ENCODE measurements at regions not wholly inside any gene's neighbourhood (a gene's known extent, or its start where the extent isn't known, plus 50 kb on each side); places are given as distances from the start of the nearest gene placed in this dataset.
"Not testable (repeated sequence)": the region's sequence is repeated elsewhere in the genome, so short reads cannot be mapped to it uniquely, and the experiment has no call there.

DNA sequence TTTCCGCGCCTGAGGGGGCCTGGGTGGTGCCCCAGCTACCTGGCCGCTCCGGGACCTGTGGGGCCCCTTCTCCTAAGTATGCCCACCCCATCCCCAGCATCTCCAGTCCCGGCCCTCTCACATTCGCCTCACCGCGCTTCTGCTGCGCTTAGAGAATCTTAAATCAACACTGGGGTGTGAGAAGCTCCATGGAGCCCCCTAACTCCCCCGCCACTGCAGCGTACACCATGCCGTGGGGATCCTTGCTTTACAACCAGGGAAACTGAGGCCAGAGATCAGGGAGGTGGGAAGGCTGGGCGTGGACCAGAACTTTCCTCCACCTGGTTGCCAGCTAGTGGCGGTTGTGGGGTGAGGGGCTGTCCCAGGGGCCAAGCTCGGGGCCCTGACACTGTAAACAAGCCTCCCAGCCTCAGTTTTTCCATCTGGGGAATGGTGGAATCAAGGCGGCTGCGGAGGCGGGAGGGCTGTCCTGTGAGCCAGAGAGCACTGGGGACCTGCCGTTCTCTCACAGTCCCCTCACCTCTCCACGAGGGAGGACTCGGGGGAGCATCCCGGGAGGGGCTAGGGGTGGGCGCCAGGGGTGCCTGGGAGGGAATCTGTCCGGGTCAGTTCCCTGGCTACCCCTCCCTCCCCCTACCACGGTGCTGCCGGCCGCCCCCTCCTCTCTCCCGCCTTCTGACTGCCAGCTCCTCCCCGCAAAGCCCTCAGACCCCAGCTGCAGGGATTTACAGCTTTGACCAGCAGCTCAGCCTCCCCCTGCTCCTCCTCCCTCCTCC, 161.2 kb downstream of the C9orf50 start:
- DNase-seq (ENCODE audit: low read depth in 3 of 3, low spot score in 2 of 3): no peak

DNA sequence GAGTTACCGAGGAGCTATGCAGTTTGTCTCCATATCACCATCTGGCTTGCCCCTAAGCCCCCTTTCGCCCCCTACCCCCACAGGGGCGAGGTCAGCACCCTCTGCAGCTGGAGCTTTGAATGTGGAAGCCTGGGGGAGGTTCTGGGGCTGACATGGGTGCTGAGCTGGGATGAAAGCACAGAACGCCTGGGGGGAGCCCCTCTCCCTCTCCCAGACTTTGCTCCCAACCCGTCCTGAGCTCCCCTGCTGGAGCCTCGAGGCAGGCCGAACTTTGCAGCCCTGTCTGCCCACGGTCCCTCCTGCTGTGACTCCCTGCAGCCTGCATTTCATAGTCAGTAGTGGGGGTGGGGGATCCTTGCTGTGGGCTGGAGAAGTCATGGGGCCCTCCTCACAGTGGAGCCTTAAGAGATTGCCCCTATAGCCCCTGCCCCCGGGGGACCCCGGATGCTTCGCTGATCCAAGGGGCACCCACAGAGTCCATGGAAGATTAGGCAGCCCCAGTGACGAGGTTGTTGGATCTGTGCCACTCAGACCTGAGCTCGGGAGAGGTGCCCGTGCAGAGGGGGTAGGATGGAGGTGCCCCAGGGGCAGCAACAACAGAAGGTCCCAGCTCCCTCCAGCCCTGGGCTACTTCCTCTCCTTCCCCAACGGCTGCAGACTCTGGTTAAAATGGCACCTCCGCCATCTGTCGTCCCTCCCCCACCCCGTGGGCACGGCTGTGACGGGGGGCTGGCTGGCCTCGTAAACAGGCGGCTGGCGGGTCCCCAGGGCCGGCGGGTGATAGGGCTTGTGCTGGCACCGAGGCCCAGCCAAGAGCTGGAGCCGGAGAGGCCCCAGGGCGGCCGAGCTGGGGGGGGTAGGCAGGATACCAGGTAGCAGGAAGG, 162.0 kb downstream of the C9orf50 start:
- no peak for DNase-seq (ENCODE audit: low read depth in 3 of 3, low spot score in 2 of 3)

- DNase-seq (ENCODE audit: low read depth in 3 of 3, low spot score in 2 of 3): no peak
These were observed 162.7 kb downstream of the C9orf50 start for GRCh38 chr9:129458155-129458661.

DNA sequence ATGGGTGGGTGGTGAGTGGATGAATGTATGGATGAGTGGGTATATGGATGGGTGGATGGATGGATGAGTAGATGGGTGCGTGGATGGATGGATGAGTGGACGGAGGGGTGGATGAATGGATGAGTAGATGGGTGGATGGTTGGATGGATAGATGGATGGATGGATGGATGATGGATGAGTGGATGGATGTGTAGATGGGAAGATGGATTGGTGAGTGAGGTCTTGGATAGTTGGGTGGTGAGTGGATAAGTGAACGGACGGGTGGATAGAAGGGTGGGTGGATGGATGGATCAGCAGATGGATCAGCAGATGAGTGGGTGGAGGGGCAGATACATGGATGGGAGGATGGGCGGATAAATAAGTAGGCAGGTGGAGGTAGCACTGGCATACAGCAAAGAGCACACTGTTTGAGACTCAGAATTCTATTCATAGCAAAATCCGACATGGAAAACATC, 163.5 kb downstream of the C9orf50 start:
- no peak for DNase-seq (ENCODE audit: low read depth in 3 of 3, low spot score in 2 of 3)

DNA sequence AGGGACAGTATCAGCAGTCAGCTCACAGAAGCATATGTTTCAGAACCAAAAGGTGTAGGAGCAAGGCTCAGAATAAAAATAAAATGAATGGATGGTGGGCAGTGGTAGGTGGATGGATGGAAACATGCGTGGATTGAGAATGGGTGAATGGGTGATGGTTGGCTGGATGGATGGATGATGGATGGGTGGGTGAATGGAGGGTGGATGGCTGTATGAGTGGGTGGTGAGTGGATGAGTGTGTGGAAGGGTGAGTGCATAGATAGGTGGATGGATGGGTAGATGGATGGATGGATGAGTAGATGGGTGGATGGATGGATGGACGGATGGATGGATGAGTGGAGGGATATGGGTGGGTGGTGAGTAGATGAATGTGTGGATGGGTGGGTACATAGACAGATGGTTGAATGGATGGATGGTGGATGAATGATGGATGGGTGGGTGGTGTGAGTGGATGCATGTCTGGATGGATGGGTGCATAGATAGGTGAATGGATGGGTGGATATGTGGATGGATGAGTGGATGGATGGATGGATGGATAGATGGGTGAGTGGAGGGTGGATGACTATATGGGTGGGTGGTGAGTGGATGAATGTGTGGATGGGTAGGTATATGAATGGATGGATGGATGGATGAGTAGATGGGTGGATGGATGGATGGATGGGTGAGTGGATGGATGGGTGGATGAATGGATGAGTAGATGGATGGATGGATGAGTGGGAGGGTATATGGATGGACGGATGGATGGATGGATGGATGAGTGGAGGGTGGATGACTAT, 164.2 kb downstream of the C9orf50 start:
- no peak for DNase-seq (ENCODE audit: low read depth in 3 of 3, low spot score in 2 of 3)

GRCh38 chr9:129455151-129455995, 165.5 kb downstream of the C9orf50 start:
- no peak for DNase-seq (ENCODE audit: low read depth in 3 of 3, low spot score in 2 of 3)

GRCh38 chr9:129454467-129455067, 166.3 kb downstream of the C9orf50 start:
- DNase-seq (ENCODE audit: low read depth in 3 of 3, low spot score in 2 of 3): no peak

GRCh38 chr9:129453734-129454133, 167.2 kb downstream of the C9orf50 start:
- DNase-seq (ENCODE audit: low read depth in 3 of 3, low spot score in 2 of 3): no peak

DNA sequence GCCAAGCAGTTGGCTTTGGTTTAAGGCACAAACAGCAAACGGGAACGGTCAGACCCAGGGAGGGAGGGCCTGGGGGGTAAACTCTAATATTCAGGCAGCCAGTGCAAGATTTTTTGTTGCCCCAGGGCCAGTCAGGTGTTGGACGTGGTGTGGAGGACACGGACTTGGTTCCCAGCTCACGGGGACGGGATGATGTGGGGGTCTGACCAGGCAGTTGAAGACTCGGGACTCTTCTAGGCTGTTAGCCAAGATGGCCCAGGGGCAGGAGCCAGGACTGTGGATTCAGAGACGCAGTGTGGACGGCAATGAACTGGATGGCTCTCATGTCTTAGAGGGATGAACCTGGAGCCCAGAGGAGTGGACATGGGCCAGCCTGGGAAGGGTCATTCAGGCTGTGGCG, 169.2 kb downstream of the C9orf50 start:
- no peak for DNase-seq (ENCODE audit: low read depth in 3 of 3, low spot score in 2 of 3)

DNA sequence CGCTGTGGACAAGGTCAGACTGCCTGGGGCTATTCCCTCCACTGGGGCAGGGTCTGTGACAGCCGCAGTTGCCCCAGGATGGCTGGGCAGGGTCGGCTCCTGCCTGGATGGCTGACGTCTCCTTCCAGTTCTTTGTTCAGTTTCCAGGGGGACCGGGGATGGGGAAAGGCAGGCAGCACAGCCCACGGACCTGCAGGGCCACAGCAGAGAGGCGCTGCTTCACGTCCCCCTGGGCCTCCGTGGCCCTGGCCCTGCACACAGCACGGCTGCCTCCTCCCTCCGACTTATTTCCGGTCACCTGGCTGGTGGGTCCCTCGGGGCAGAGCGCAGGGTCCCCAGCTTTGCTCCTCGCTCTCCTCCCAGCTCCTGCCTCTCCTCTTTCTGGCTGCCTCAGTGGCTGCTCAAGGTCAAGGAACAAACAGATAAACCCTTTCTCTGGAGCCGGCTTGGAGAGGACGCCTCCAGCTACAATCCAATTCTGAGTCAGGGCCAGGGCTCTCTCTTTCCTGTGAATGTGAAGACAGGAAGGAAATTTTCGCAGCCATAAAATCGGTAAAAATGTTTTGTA, 169.7 kb downstream of the C9orf50 start:
- no peak for DNase-seq (ENCODE audit: low read depth in 3 of 3, low spot score in 2 of 3)

DNA sequence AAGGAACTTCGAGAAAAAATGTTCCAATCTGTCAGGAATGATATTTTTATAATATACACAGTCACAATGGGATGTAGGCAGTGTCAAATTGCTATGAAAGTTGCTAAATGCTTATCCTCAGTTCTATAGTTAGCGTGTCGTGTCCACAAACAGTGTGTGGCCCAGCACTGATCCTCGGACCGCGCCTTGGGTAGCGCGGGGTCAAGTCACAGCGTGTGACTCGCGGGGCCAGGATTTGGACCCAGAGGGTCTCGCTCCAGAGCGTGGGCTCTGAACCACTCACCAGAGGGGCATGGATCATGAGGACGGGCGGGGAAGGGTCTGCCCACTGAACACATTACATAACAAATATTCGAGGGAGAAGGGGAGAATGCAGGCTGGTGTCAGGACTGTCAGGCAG, 171.8 kb downstream of the C9orf50 start:
- no peak for DNase-seq (ENCODE audit: low read depth in 3 of 3, low spot score in 2 of 3)

GRCh38 chr9:129446828-129447550, 173.9 kb downstream of the C9orf50 start:
- DNase-seq (ENCODE audit: low read depth in 3 of 3, low spot score in 2 of 3): no peak

DNA sequence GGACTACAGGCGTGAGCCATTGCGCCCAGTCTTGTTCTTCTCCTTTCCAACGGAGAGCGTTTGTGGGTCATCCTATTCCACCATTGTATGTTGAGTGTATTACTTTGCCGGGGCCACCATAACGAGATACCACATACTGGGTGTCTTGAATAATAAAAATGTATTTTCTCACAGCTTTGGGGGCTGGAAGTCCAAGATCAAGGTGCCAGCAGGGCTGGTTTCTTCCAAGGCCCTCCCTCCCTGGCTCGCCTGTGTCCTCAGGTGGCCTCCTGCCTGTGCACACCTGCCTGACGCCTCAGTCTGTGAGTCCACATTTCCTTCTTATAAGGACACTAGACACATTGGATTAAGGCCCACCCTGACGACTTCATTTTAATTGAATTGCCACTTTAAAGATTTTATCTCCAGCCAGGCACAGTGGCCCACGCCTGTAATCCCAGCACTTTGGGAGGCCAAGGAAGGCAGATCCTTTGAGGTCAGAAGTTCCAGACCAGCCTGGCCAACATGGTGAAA, 175.1 kb downstream of the C9orf50 start:
- DNase-seq (ENCODE audit: low read depth in 3 of 3, low spot score in 2 of 3): no peak

DNA sequence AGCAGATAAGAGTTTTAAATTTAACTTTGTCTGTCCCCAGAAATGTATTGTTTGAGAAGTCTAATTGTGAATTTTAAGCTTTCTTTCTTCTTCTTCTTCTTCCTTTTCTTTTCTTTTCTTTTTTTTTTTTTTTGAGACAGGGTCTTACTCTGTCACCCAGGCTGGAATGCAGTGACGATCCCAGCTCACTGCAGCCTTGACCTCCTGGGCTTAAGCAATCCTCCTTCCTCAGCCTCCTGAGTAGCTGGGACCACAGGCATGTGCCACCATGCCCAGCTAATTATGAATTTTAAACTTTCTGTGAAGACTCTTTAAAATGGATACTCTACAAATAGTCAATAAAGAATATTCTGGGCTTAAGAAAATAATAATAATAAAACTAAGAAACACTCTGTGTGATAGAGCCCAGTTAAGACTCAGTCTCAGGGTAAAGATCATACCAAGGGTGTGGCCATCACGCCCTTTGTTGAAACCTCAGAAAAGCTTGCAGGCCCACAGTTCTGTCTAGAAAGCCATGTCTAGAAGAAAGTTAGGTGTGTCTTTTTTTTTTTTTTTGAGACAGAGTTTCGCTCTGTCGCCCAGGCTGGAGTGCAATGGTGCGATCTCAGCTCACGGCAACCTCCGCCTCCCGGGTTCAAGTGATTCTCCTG, 177.3 kb downstream of the C9orf50 start:
- not testable (repeated sequence) for DNase-seq (ENCODE audit: low read depth in 3 of 3, low spot score in 2 of 3)

DNA sequence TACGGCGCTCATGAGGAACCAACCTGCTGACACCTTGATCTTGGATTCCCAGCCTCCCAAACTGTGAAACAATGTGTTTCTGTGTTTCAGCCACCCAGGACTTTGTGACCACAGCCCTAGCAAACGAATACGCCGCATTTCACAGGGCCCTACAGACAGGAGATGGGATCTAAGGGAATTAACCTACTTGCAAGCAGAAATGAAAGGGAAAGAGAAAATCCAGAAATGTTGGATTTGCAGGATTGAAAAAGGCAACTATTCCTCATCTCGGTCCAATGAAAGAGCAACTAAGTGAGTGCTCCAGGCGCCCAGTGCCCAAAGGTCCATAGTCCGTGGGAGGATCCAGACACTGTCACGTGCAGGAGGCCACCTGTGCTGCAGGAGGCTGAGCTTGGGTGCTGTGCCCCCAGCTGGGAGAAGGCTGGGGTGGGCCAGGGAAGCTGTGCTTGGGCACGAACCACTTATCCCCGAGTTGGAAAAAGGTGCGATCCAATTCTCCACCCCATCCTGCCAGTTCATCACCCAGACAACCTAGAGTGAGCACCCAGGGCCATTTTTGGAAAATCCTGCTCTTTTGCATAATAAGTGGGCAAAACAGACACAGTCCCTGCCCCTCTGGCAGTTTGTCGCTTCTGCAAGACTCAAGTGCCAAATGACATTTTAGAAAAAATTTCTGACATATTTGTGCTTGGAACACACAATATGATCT, 177.9 kb downstream of the C9orf50 start:
- DNase-seq (ENCODE audit: low read depth in 3 of 3, low spot score in 2 of 3): no peak

DNA sequence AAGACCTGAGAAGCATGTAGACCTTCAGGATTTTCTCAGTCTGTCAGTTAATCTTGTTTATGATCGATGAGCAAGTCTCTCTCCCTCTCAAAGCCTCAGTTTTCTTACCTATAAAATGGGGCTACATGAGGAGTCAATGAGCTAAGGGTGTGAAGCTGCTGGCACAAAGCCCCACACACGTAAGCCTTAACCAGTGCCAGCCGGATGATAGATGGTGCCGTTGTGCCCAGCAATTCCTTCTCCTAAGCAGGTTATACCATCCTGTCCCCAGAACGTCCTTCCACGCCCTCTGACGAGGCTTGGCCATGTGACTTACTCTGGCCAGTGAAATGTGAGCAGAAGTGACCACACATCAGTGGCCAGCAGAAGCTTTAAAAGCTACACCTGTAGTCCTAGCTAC, 179.0 kb downstream of the C9orf50 start:
- no peak for DNase-seq (ENCODE audit: low read depth in 3 of 3, low spot score in 2 of 3)

All from right renal cortex interstitium (tissue), 3 donors.